ENCODE measurements at regions not wholly inside any gene's neighbourhood (a gene's known extent, or its start where the extent isn't known, plus 50 kb on each side); places are given as distances from the start of the nearest gene placed in this dataset.
"Not testable (repeated sequence)": the region's sequence is repeated elsewhere in the genome, so short reads cannot be mapped to it uniquely, and the experiment has no call there.

- TF ChIP-seq CTCF, POLR2A (IDR thresholded peaks at IDR 0.05): not testable (repeated sequence)
These were observed 5269.5 kb upstream of the TPTE start for GRCh38 chr21:5251866-5252265.
